ENCODE measurements at regions not wholly inside any gene's neighbourhood (a gene's known extent, or its start where the extent isn't known, plus 50 kb on each side); places are given as distances from the start of the nearest gene placed in this dataset.

DNA sequence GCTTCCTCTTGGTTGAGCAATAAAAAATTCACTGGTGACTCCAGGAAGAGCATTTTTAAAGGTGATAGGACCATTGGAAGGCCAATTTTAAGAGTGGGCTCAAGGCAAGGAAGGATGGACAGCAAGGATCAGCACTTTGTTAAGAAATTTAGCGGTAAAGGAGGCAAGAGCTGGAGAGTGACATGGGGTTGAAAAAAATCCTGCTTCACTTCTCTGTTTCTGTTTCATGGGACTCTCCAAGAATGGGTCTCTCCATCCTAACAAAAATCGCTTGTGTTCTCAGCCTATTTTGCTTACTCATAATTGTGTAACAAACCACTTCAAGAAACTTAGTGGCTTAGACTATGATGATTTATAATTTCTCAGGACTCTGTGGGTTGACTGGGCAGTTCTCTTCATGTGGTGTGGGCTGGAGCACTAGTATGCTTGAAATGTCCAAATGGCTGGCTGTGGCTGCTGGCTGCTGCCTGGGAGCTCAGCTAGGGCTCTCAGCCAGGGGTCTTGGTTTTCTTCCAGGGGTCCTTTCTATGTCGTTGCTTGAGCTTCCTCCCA is 59.8 kb upstream of the ZNRF2 start:
- DNase-seq (ENCODE audit: extremely low spot score) = no peak
- ChIA-PET CTCF (interaction anchor here (0.9 kb wide), 1 partner anchor 479 kb away, joined by 3 read pairs; no protein-coding TSS in a partner anchor), POLR2A (no interaction called here)
- TF ChIP-seq, protein P1, sequence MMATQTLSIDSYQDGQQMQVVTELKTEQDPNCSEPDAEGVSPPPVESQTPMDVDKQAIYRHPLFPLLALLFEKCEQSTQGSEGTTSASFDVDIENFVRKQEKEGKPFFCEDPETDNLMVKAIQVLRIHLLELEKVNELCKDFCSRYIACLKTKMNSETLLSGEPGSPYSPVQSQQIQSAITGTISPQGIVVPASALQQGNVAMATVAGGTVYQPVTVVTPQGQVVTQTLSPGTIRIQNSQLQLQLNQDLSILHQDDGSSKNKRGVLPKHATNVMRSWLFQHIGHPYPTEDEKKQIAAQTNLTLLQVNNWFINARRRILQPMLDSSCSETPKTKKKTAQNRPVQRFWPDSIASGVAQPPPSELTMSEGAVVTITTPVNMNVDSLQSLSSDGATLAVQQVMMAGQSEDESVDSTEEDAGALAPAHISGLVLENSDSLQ (IDR thresholded peaks at IDR 0.05) = no peak
- TF ChIP-seq SP1 (IDR thresholded peaks at IDR 0.05) (no peak), FOXK2 (IDR thresholded peaks at IDR 0.05) (no peak), ELF4 (IDR thresholded peaks at IDR 0.05) (no peak), NFRKB (IDR thresholded peaks at IDR 0.05) (no peak), FOXA1 (IDR thresholded peaks at IDR 0.05) (no peak), BHLHE40 (IDR thresholded peaks at IDR 0.05; ENCODE audit: borderline replicate concordance) (no peak), TARDBP (IDR thresholded peaks at IDR 0.05) (no peak), FOXM1 (IDR thresholded peaks at IDR 0.05; ENCODE audit: borderline replicate concordance) (no peak), ARNT (IDR thresholded peaks at IDR 0.05) (no peak)

DNA sequence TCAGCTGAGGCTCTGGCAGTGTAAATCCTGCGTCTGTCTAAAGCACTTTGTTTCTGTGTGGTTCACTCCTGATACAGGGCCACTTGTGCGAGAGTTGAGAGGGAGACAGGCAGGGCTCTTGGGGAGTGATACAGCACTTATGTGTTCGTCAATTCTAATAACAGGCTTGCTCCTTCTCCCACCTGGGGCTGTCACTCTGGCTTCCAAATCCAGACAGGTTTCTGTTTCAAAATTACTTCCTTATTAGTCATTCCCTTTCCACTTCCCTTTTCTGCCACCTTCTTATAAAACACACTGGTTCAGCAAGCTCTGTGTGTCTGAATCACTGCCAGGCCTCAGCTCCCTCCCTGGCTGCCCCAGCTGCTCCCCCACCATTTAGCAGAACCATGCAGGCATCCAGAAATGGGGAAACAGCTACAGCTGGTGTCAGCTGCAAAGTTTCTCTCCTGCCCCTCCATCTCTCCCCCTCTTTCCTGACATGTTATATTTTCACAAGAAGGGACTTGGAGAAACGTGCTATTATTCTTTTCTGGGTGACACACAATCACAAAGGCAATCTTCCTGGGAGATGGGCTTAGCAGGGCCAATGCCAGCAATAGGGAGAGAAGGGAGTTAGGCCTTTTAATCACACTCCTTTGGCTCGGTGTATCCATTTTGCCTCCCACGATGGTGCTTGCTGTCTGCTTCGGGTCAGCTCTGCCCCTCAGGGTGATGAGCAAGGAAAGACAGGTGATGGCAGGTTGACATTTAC is 58.4 kb upstream of the ZNRF2 start:
- DNase-seq (ENCODE audit: extremely low spot score) = no peak
- POLR2A ChIA-PET = no interaction called here

DNA sequence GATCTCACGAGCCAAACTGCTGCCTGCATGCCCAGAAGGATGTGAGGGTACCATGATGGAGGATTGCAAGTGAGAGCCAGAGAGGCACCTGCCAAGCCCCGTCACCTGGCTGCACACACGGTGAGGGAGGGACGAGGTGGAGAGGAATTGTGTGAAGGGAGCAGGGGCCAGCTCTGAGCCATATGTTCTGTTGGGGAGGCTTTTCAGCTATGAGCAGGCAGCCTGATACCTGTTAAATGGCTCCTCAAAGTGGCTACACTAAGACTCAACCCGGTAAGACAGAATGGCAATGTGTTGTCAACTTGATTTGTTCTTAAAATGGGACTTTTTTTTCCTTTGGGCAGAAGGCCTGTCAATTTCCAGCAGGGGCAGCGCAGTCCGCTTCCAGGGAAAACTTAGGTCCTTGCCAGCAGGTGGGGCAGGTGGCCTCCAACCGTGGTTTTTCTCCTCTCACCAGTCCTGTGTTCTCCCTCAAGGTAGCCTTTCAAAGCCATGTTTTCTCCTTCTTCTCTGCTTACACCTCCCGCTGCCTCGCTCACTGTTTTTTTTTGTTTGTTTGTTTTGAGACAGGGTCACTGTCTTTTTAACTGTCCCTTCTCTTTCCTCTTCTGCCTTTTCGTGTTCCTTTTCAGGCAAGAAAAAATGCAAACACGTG is 57.7 kb upstream of the ZNRF2 start:
- CTCF ChIA-PET = interaction anchor here (0.6 kb wide), 1 partner anchor 249 kb away, joined by 3 read pairs; no protein-coding TSS in a partner anchor
- no peak for TF ChIP-seq L3MBTL2 (conservative IDR thresholded peaks at IDR 0.05)
- no peak for TF ChIP-seq NFRKB (IDR thresholded peaks at IDR 0.05)
- TF ChIP-seq LEF1 (IDR thresholded peaks at IDR 0.05; ENCODE audit: borderline replicate concordance) = no peak
- no peak for TF ChIP-seq HDGF (IDR thresholded peaks at IDR 0.05; ENCODE audit: borderline replicate concordance)
- TF ChIP-seq FOXM1 (IDR thresholded peaks at IDR 0.05; ENCODE audit: borderline replicate concordance) = no peak
- TF ChIP-seq CTBP1 (IDR thresholded peaks at IDR 0.05; ENCODE audit: borderline replicate concordance) = no peak
- no peak for TF ChIP-seq TARDBP (IDR thresholded peaks at IDR 0.05)
- no peak for TF ChIP-seq FOXK2 (IDR thresholded peaks at IDR 0.05)
- TF ChIP-seq FOXA1 (IDR thresholded peaks at IDR 0.05) = no peak
- no peak for TF ChIP-seq SUZ12 (IDR thresholded peaks at IDR 0.05)
- no peak for TF ChIP-seq ELF4 (IDR thresholded peaks at IDR 0.05)
- TF ChIP-seq ZNF384 (IDR thresholded peaks at IDR 0.05) = no peak
- TF ChIP-seq, protein P1 (IDR thresholded peaks at IDR 0.05) = no peak
- peak; percentile 72 for DNase-seq (ENCODE audit: extremely low spot score)
- POLR2A ChIA-PET = no interaction called here

More for the DNA sequence above, 58.4 kb upstream of the ZNRF2 start:
- TF ChIP-seq LEF1 (IDR thresholded peaks at IDR 0.05; ENCODE audit: borderline replicate concordance) (no peak), NFRKB (IDR thresholded peaks at IDR 0.05) (no peak), L3MBTL2 (conservative IDR thresholded peaks at IDR 0.05) (no peak), FOXK2 (IDR thresholded peaks at IDR 0.05) (no peak)
- TF ChIP-seq, protein P1 (IDR thresholded peaks at IDR 0.05) = no peak
- CTCF ChIA-PET = interaction anchor here (0.6 kb wide), 1 partner anchor 250 kb away, joined by 3 read pairs; no protein-coding TSS in a partner anchor

DNA sequence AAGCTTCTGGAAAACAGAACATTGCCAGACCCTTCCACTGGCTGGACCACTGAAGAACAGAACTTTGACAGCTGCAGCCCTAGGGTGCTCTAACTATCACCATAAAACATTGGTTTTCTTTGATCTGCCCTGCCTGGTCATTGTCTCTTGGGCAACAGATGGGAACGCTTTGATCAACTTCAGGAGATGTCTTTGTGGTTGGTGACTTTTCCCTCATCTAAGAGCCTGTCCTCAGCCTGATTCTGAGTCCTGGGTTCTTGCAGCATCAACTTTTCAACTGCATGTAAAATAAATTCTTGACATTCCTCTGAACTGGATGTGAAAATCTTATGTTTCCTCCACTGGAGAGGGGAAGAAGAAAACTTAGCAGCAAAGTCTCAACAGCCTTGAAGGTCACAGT is 53.1 kb upstream of the ZNRF2 start:
- TF ChIP-seq ARNT (IDR thresholded peaks at IDR 0.05) = no peak
- POLR2A ChIA-PET = no interaction called here
- DNase-seq (ENCODE audit: extremely low spot score) = no peak
- CTCF ChIA-PET = no interaction called here

DNA sequence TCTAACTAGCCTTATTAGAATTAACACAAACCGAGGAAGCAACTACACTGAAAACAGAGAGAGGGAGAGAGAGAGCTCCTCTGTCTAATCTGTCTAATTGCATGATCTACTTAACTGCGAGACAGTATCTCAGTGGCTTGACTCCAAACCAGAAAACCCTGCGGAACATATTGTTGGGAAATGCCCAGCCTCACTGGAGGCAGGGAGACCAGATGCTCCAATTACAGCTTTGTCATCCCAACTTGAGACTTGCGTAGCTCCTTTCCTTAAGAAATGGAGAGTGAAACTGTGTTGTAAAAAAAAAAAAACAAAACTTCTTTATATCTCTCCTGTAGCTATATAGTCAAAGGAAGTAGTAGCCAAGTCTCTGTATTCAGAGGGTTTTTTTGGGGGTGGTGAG is 52.0 kb upstream of the ZNRF2 start:
- ChIA-PET POLR2A (no interaction called here), CTCF (interaction anchor here (0.6 kb wide), 1 partner anchor 464 kb away, joined by 3 read pairs; no protein-coding TSS in a partner anchor)
- no peak for TF ChIP-seq FOXM1 (IDR thresholded peaks at IDR 0.05; ENCODE audit: borderline replicate concordance)
- TF ChIP-seq LEF1 (IDR thresholded peaks at IDR 0.05; ENCODE audit: borderline replicate concordance) = no peak
- TF ChIP-seq SP1 (IDR thresholded peaks at IDR 0.05) = no peak
- TF ChIP-seq FOXK2 (IDR thresholded peaks at IDR 0.05) = no peak
- DNase-seq (ENCODE audit: extremely low spot score) = no peak
